ENCODE measurements at regions not wholly inside any gene's neighbourhood (a gene's known extent, or its start where the extent isn't known, plus 50 kb on each side); places are given as distances from the start of the nearest gene placed in this dataset.

DNA sequence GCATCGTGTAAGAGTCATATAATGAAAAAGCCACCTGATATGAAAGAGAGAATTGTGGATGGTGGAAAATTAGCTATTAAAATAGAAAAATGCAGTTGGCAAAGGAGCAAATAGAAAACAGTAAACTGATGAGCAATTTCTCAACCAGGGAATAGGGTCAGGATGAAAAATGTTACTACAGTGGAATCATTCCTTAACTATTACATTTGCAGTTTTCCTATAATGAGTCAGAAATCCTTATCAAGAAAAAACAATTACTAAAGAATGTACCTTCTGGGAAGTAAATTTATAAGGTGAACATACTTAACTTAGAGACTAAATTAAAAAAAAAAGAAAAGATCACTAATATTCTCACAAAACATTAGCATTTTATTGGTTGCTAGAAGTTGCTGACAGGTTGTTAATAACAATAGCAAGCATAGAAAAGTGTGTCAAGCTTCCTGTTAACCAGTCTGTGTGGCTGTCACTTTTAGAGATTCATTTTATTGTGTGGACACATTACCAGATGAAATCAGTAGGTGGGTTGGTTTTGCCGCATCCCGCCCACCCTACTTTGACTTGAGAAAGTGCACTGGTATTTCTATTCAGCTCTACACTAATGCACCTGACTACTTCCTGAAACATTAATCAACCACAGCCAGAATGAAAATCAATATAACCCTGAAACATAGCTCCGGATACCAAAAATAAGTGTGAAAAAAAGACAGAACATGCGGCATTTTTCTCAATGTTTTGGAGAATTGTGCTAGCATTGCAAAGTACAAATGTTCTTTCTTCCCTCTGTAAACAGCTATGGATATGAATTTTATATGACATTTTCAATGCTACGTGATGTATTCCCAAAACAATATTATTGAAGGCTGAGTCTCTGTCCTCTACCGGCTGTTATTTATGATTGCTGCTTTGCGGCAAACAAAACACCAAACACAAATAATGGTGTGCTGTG lies 576.7 kb downstream of the SLC16A7 start:
- DNase-seq (ENCODE audit: low read depth): no peak

DNA sequence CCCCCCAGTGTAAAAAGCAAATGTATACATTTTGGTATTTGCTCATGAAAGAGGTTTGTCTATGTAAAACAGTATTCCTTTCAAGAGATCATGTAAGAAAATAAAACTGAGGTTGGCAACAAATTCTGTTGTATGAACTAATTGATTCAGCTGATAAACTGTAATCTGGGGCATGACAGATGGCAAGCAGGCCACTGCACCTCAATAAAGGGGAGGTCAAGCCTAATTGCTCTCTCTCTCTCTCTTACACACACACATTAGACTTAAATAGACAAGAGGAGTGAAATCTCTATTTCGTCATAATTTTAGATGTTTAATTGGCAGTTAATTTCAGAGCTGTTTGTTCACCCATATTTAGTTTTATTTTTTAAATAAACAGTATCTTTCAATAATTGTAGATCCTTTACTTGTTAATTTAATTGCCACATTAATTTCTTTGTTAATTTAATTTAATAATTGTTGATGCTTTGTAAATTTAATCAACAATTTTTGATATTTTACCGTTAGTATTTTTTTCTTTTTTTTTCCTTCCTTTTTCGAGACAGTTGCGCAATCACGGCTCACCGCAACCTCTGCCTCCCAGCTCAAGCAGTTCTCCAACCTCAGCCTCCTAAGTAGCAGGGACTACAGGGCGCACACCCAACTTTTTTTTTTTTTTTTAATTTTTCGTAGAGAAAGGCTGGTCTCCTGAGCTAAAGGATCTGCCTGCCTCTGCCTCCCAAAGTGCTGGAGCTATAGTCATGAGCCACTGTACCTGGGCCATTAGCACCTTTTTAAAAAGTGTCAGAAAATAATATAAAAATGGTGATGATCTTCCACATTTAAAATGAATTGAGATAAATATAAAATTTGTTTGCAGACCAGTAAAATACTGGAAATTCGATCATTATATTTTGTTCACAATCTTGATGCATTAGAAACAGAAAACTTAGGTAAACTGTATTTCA lies 577.7 kb downstream of the SLC16A7 start:
- H3K4me3 ChIP-seq (ENCODE audit: low read depth, low read length): no peak overlapping the region
- no peak for DNase-seq (ENCODE audit: low read depth)
- no peak for TF ChIP-seq CTCF (conservative IDR thresholded peaks at IDR 0.05; ENCODE audit: low read depth, low read length)

More for the DNA sequence above, 576.7 kb downstream of the SLC16A7 start:
- no peak overlapping the region for H3K4me3 ChIP-seq (ENCODE audit: low read depth, low read length)
- TF ChIP-seq CTCF (conservative IDR thresholded peaks at IDR 0.05; ENCODE audit: low read depth, low read length): no peak

DNA sequence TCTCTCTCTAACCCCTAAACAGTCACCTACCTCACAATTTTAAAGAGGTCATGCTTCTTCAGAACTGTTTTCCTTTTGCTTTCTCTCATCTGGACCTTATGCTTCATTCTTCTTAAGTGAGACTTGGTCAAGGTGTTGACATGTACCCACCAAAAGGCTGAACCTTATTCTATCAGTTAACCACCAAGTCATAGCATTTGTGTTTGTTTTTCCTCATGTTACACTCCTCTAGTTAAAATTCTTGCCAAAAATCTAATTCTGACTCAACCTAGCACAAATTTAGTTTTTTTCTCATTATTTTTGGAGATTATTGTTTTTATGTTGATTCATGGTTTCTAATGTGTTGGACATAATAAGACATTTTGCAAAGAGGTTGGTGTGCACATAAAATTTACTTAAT lies 578.6 kb downstream of the SLC16A7 start:
- no peak for TF ChIP-seq CTCF (conservative IDR thresholded peaks at IDR 0.05; ENCODE audit: low read depth, low read length)
- no peak for DNase-seq (ENCODE audit: low read depth)
- no peak overlapping the region for H3K4me3 ChIP-seq (ENCODE audit: low read depth, low read length)

- DNase-seq (ENCODE audit: low read depth): no peak
- no peak overlapping the region for H3K4me3 ChIP-seq (ENCODE audit: low read depth, low read length)
- TF ChIP-seq CTCF (conservative IDR thresholded peaks at IDR 0.05; ENCODE audit: low read depth, low read length): no peak
Observed at GRCh38 chr12:60174941-60175340, 579.1 kb downstream of the SLC16A7 start.

GRCh38 chr12:60176891-60177290 lies 581.1 kb downstream of the SLC16A7 start:
- DNase-seq (ENCODE audit: low read depth): no peak
- H3K4me3 ChIP-seq (ENCODE audit: low read depth, low read length): no peak overlapping the region
- TF ChIP-seq CTCF (conservative IDR thresholded peaks at IDR 0.05; ENCODE audit: low read depth, low read length): no peak

GRCh38 chr12:60180298-60180697 lies 584.5 kb downstream of the SLC16A7 start:
- no peak for DNase-seq (ENCODE audit: low read depth)
- no peak for TF ChIP-seq CTCF (conservative IDR thresholded peaks at IDR 0.05; ENCODE audit: low read depth, low read length)
- H3K4me3 ChIP-seq (ENCODE audit: low read depth, low read length): no peak overlapping the region

Measured in epithelial cell of proximal tubule (primary cell).